ENCODE measurements at regions not wholly inside any gene's neighbourhood (a gene's known extent, or its start where the extent isn't known, plus 50 kb on each side); places are given as distances from the start of the nearest gene placed in this dataset.

DNA sequence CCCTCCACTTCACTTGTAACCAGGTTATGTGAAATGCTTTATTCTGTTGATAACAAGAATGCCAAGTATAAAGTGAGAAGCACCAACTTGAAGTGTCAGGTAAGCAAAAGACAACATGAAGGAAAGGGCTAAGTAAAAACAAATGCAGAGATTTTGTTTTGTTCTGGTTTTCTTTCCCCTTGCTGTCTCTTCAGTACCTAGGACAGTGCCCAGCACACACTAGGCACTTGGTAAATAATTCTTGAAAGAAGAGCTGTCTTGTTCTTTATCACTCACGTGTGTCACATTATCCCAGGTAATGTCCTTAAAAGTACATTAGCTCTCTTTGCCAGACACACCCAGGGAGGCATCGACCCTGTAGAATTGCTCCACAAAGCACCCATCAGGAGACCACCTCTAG is 350.0 kb upstream of the IRAK1BP1 start (continued):
- TF ChIP-seq ZNF395 (CRISPR knock-in tag; IDR thresholded peaks at IDR 0.05) = no peak

- Histone ChIP-seq H3K4me1 (replicated peaks in 1 of 2; ENCODE audit: control insufficient read depth in 2 of 2, insufficient read depth in 2 of 2, low read length in 2 of 2) (no peaks in the 10 kb centered on the region), H3K4me2 (ENCODE audit: insufficient read depth, low read length) (no peak overlapping the region), H3K36me3 (ENCODE audit: control insufficient read depth, insufficient read depth, low read length) (no peaks in the 10 kb centered on the region), H3K9ac (ENCODE audit: insufficient read depth in 1 of 2, low read depth in 2 of 2, low read length in 2 of 2) (no peak overlapping the region), H2AFZ (ENCODE audit: low read depth, low read length) (no peak overlapping the region), H4K20me1 (replicated peaks; ENCODE audit: control insufficient read depth, insufficient read depth, low read length) (no peaks in the 10 kb centered on the region), H3K9me1 (ENCODE audit: control insufficient read depth, insufficient read depth, low read length) (no peaks in the 10 kb centered on the region), H3K4me3 (no peak overlapping the region), H3K9me3 (replicated peaks; ENCODE audit: control insufficient read depth, insufficient read depth, low read depth, low read length) (no peaks in the 10 kb centered on the region), H3K27ac (ENCODE audit: extremely low read depth, low read depth, low read length) (no peak overlapping the region), H3K27me3 (ENCODE audit: control insufficient read depth in 2 of 2, insufficient read depth in 2 of 2, low read length in 2 of 2) (no peaks in the 10 kb centered on the region), H3K79me2 (ENCODE audit: control insufficient read depth, insufficient read depth, low read length) (no peaks in the 10 kb centered on the region)
- no peak for FAIRE-seq
- DNase-seq (ENCODE audit: extremely low read depth in 1 of 4, low spot score in 3 of 4) = no peak
- POLR2A ChIA-PET = no interaction called here
- no peak for TF ChIP-seq ARID2 (IDR thresholded peaks at IDR 0.05)
- no peak for TF ChIP-seq GATAD2B (IDR thresholded peaks at IDR 0.05; ENCODE audit: borderline replicate concordance)
- no peak for TF ChIP-seq NFIX (CRISPR knock-in tag; IDR thresholded peaks at IDR 0.05; ENCODE audit: low read depth)
- TF ChIP-seq PML (IDR thresholded peaks at IDR 0.05; ENCODE audit: low read length) = no peak
- TF ChIP-seq ZNF143 (CRISPR knock-in tag; IDR thresholded peaks at IDR 0.05) = no peak
- TF ChIP-seq ZFP36 (IDR thresholded peaks at IDR 0.05; ENCODE audit: low read depth, low read length, partially characterized antibody) = no peak
- TF ChIP-seq, protein P1, sequence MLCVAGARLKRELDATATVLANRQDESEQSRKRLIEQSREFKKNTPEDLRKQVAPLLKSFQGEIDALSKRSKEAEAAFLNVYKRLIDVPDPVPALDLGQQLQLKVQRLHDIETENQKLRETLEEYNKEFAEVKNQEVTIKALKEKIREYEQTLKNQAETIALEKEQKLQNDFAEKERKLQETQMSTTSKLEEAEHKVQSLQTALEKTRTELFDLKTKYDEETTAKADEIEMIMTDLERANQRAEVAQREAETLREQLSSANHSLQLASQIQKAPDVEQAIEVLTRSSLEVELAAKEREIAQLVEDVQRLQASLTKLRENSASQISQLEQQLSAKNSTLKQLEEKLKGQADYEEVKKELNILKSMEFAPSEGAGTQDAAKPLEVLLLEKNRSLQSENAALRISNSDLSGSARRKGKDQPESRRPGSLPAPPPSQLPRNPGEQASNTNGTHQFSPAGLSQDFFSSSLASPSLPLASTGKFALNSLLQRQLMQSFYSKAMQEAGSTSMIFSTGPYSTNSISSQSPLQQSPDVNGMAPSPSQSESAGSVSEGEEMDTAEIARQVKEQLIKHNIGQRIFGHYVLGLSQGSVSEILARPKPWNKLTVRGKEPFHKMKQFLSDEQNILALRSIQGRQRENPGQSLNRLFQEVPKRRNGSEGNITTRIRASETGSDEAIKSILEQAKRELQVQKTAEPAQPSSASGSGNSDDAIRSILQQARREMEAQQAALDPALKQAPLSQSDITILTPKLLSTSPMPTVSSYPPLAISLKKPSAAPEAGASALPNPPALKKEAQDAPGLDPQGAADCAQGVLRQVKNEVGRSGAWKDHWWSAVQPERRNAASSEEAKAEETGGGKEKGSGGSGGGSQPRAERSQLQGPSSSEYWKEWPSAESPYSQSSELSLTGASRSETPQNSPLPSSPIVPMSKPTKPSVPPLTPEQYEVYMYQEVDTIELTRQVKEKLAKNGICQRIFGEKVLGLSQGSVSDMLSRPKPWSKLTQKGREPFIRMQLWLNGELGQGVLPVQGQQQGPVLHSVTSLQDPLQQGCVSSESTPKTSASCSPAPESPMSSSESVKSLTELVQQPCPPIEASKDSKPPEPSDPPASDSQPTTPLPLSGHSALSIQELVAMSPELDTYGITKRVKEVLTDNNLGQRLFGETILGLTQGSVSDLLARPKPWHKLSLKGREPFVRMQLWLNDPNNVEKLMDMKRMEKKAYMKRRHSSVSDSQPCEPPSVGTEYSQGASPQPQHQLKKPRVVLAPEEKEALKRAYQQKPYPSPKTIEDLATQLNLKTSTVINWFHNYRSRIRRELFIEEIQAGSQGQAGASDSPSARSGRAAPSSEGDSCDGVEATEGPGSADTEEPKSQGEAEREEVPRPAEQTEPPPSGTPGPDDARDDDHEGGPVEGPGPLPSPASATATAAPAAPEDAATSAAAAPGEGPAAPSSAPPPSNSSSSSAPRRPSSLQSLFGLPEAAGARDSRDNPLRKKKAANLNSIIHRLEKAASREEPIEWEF (CRISPR knock-in tag; IDR thresholded peaks at IDR 0.05) = no peak
- no peak for TF ChIP-seq NFIC (IDR thresholded peaks at IDR 0.05)
- TF ChIP-seq, protein P2, sequence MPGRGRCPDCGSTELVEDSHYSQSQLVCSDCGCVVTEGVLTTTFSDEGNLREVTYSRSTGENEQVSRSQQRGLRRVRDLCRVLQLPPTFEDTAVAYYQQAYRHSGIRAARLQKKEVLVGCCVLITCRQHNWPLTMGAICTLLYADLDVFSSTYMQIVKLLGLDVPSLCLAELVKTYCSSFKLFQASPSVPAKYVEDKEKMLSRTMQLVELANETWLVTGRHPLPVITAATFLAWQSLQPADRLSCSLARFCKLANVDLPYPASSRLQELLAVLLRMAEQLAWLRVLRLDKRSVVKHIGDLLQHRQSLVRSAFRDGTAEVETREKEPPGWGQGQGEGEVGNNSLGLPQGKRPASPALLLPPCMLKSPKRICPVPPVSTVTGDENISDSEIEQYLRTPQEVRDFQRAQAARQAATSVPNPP (IDR thresholded peaks at IDR 0.05; ENCODE audit: borderline replicate concordance, insufficient read depth, insufficient read length) = no peak
- no peak for TF ChIP-seq MAFG (tag; conservative IDR thresholded peaks at IDR 0.05)
- no peak for TF ChIP-seq TEAD4 (IDR thresholded peaks at IDR 0.05; ENCODE audit: low read length)
- no peak for TF ChIP-seq TEAD4 (CRISPR knock-in tag; IDR thresholded peaks at IDR 0.05; ENCODE audit: borderline replicate concordance)
- no peak for TF ChIP-seq CHD2 (IDR thresholded peaks at IDR 0.05; ENCODE audit: low read depth, low read length)
- no peak for TF ChIP-seq TARDBP (IDR thresholded peaks at IDR 0.05)
- TF ChIP-seq TGIF2 (CRISPR knock-in tag; IDR thresholded peaks at IDR 0.05) = no peak
- no peak for TF ChIP-seq SMARCA4 (IDR thresholded peaks at IDR 0.05)
- ATAC-seq = no peak
- in situ Hi-C loops (cut with MboI) (no loop called here), intact Hi-C loops (cut with micrococcal nuclease) (no loop called here)
- no TSS peak for BruUV-seq (replicated peaks)
- CTCF ChIA-PET (ENCODE audit: low intra/inter-chr PET ratio) = no interaction called here
These were observed 343.7 kb upstream of the IRAK1BP1 start for GRCh38 chr6:78523622-78524021.

All from K562 (cell line).